ENCODE measurements at regions not wholly inside any gene's neighbourhood (a gene's known extent, or its start where the extent isn't known, plus 50 kb on each side); places are given as distances from the start of the nearest gene placed in this dataset.

DNA sequence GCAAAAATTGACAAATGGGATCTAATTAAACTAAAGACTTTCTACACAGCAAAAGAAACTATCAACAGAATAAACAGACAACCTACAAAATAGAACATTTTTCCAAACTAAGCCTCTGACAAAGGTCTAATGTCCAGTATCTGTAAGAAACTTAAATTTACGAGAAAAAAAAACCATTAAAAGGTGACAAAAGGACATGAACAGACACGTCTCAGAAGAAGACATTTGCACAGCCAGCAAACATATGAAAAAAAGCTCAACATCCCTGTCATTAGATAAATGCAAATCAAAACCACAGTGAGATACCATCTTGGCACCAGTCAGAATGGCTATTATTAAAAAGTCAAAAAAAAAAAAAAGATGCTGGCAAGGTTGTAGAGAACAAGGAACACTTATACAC lies 70.6 kb upstream of the GRIK2 start:
- no peak for TF ChIP-seq POLR2A (IDR thresholded peaks at IDR 0.05)
- TF ChIP-seq, protein P1, sequence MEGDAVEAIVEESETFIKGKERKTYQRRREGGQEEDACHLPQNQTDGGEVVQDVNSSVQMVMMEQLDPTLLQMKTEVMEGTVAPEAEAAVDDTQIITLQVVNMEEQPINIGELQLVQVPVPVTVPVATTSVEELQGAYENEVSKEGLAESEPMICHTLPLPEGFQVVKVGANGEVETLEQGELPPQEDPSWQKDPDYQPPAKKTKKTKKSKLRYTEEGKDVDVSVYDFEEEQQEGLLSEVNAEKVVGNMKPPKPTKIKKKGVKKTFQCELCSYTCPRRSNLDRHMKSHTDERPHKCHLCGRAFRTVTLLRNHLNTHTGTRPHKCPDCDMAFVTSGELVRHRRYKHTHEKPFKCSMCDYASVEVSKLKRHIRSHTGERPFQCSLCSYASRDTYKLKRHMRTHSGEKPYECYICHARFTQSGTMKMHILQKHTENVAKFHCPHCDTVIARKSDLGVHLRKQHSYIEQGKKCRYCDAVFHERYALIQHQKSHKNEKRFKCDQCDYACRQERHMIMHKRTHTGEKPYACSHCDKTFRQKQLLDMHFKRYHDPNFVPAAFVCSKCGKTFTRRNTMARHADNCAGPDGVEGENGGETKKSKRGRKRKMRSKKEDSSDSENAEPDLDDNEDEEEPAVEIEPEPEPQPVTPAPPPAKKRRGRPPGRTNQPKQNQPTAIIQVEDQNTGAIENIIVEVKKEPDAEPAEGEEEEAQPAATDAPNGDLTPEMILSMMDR (IDR thresholded peaks at IDR 0.05), result no peak
